ENCODE measurements at regions not wholly inside any gene's neighbourhood (a gene's known extent, or its start where the extent isn't known, plus 50 kb on each side); places are given as distances from the start of the nearest gene placed in this dataset.

GRCh38 chr15:35161694-35162093 lies 76.6 kb upstream of the NANOGP8 start:
- DNase-seq (ENCODE audit: low spot score) = no peak

- no peak for DNase-seq (ENCODE audit: low spot score)
Observed at GRCh38 chr15:35159170-35159569, 74.1 kb upstream of the NANOGP8 start.

GRCh38 chr15:35151782-35152181 lies 66.7 kb upstream of the NANOGP8 start:
- DNase-seq (ENCODE audit: low spot score) = no peak

DNA sequence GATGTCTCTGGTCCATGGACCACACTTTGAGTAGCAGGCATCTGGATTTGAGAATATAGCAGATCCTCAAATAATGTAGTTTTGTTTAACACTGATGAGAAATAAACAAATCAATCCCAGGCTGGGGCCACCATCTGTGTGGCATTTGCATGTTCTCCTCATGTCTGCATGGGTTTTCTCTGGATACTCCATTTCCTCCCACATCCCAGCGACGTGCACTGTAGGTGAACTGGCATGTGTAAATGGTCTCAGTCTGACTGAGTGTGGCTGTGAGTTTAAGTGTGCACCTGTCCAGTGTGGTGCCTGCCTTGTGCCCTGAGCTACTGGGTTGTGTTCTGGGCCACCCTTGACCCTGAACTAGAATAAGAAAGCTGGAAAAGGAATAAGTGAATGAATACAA lies 66.3 kb upstream of the NANOGP8 start:
- DNase-seq (ENCODE audit: low spot score) = no peak

DNA sequence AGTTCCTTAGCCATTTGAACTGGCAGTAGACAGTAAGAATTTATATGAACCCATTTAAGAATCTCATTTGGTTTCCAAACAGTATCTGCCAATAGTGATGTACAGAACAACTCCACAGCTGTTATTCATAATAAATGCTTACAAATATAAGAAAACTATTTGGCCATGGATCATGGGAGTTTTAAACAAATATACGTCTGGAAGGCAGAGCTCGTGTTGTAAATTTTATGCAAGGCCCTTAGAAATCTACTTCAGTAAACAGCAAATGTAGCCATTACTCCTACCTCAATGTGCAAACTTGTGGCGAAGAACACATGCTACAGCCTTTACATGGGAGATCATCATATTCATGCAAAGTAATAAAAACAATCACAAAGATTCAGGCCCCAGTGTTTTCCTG lies 65.3 kb upstream of the NANOGP8 start:
- DNase-seq (ENCODE audit: low spot score) = no peak

- DNase-seq (ENCODE audit: low spot score) = no peak
Observed at GRCh38 chr15:35145336-35145735, 60.2 kb upstream of the NANOGP8 start.

GRCh38 chr15:35142578-35142977 lies 57.5 kb upstream of the NANOGP8 start:
- no peak for DNase-seq (ENCODE audit: low spot score)

DNA sequence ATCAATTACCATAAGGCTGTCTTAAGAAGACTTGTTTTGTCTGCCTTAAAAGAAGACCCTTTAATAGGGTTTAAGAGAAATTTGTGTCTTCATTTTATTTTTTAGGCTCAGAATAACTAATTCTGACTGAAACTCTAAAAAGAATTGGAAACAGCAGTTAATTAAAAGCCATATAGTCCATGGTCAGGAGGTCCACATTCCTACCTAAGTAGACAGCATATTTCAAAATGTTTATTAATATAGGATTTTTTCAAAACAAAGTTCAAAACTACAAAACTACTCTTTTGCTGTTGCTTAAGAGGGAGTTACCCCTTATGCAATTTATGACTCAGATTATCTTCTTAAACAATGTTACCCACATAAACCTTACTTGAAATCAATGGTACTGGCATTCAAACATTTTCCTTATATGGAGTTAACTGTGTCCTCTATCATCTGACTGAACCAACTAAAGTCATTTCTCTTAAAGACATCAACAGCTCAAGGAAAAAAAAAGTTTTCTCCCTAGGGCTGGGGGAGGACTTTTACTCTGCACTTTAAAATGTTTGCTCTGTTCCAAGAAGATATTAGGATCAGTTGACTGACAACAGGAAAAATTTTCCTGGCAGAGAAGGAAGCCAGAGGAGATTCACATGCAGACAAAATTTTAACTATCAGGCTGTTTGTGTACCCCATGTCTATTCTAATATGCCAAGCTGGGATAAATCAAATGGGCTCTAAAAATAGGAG lies 56.8 kb upstream of the NANOGP8 start:
- peak; percentile 90 for DNase-seq (ENCODE audit: low spot score)

DNA sequence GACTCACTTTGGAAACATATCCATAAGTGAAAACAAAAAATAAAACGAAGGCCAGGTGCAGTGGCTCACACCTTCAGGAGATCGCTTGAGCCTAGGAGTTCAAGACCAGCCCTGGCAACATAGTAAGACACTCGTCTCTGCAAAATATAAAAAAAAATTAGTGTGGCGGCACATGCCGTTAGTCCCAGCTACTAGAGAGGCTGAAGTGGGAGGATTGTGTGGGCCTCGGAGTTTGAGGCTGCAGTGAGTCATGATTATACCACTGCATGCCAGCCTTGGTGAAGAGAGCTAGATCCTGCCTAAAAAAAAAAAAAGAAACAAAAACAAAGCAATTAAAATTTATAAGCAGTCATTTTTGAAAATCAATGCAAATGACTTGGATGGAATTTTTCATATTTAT lies 54.7 kb upstream of the NANOGP8 start:
- DNase-seq (ENCODE audit: low spot score) = peak; percentile 15

- no peak for DNase-seq (ENCODE audit: low spot score)
Observed at GRCh38 chr15:35137190-35137574, 52.1 kb upstream of the NANOGP8 start.

- DNase-seq (ENCODE audit: low spot score) = no peak
Observed at GRCh38 chr15:35136321-35137189, 51.5 kb upstream of the NANOGP8 start.
